Mesothelial cell of epicardium (in vitro differentiated cells): ENCODE measurements at regions not wholly inside any gene's neighbourhood (a gene's known extent, or its start where the extent isn't known, plus 50 kb on each side); places are given as distances from the start of the nearest gene placed in this dataset.

Source experiments
- DNase-seq, 2 experiments: peaks; one replicate each; pipeline ENCODE4 v3.0.0; 2021; ENCODE audit warnings: low spot score in 2 of 2; ENCODE audit not compliant: unreplicated experiment in 2 of 2
- H3K27ac Mint-ChIP-seq: 2 replicates; pipeline ENCODE4 v1.8.0; 2021; ENCODE audit warnings: mixed read lengths
- H3K27me3 Mint-ChIP-seq: 2 replicates; pipeline ENCODE4 v1.8.0; 2021; ENCODE audit warnings: low read depth, mixed read lengths
- H3K36me3 Mint-ChIP-seq: 2 replicates; pipeline ENCODE4 v1.8.0; 2021; ENCODE audit warnings: mixed read lengths
- H3K4me1 Mint-ChIP-seq: 2 replicates; pipeline ENCODE4 v1.8.0; 2021; ENCODE audit warnings: mixed read lengths
- H3K4me3 Mint-ChIP-seq: 2 replicates; pipeline ENCODE4 v1.8.0; 2021; ENCODE audit warnings: mild to moderate bottlenecking, moderate library complexity, mixed read lengths
- H3K9me3 Mint-ChIP-seq: 2 replicates; pipeline ENCODE4 v1.8.0; 2021; ENCODE audit warnings: mixed read lengths
- TF ChIP-seq, protein P1 (sequence below): fragments of 200-600 bp; sonication (generic); IDR thresholded peaks from one replicate; pipeline ENCODE4 v1.5.0; 2021; ENCODE audit warnings: antibody characterized with exemption; ENCODE audit not compliant: unreplicated experiment

DNA sequence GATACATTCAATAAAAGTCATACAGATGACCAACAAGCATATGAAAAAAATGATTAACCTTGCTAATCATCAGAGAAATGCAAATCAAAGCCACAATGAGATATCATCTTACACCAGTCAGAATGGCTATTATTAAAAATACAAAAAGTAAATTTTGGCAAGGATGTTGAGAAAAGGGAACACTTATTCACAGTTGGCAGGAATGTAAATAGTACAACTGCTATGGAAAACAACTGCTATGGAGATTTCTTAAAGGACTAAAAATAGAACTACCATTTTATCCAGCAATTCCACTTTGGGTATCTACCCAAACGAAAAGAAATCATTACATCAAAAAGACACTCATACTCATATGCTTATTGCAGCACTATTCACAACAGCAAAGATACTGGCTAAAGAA lies 1121.8 kb downstream of the TBL1XR1 start:
- Mint-ChIP-seq H3K36me3 (no peaks in the 10 kb centered on the region), H3K4me3 (no peak overlapping the region), H3K4me1 (peaks cover 4% of the 10 kb centered on the region), H3K27ac (no peak overlapping the region), H3K27me3 (no peaks in the 10 kb centered on the region), H3K9me3 (peaks cover 28% of the 10 kb centered on the region)
- no peak for DNase-seq
- TF ChIP-seq, protein P1, sequence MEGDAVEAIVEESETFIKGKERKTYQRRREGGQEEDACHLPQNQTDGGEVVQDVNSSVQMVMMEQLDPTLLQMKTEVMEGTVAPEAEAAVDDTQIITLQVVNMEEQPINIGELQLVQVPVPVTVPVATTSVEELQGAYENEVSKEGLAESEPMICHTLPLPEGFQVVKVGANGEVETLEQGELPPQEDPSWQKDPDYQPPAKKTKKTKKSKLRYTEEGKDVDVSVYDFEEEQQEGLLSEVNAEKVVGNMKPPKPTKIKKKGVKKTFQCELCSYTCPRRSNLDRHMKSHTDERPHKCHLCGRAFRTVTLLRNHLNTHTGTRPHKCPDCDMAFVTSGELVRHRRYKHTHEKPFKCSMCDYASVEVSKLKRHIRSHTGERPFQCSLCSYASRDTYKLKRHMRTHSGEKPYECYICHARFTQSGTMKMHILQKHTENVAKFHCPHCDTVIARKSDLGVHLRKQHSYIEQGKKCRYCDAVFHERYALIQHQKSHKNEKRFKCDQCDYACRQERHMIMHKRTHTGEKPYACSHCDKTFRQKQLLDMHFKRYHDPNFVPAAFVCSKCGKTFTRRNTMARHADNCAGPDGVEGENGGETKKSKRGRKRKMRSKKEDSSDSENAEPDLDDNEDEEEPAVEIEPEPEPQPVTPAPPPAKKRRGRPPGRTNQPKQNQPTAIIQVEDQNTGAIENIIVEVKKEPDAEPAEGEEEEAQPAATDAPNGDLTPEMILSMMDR: no peak

DNA sequence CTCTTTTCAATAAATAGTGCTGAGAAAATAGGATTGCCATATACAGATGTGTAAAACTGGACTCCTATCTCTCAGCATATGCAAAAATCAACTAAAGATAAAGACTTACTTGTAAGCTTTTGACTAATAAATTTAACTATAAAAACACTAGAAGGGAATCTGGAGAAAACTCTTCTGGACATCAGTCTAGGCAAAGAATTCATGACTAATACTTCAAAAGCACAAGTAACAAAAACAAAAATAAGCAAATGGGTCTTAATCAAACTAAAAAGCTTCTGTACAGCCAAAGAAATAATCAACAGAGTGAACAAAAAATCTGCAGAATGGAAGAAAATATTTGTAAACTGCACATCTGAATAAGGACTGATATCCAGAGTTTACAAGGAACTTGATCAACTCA lies 1122.2 kb downstream of the TBL1XR1 start:
- Mint-ChIP-seq H3K4me3 (no peak overlapping the region), H3K27me3 (no peaks in the 10 kb centered on the region), H3K36me3 (no peaks in the 10 kb centered on the region), H3K9me3 (peaks cover 28% of the 10 kb centered on the region), H3K27ac (no peak overlapping the region), H3K4me1 (peaks cover 6% of the 10 kb centered on the region)
- DNase-seq: no peak
- TF ChIP-seq, protein P1: no peak

DNA sequence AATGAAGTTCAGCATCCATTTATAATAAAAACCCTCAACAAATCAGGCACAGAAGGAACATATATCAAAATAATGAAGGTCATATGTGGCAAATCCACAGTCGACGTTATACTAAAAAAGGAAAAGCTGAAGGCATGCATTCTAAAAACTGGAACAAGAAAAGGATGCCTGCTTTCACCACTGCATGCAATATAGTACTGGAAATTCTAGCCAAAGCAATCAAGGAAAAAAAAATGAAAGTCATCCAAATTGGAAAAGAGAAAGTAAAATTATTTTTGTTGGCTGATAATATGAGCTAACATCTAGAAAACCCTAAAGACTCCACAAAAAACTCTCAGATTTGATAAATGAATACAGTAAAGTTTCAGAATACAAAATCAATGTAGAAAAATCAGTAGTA lies 1123.2 kb downstream of the TBL1XR1 start:
- Mint-ChIP-seq H3K4me3 (no peak overlapping the region), H3K27me3 (no peaks in the 10 kb centered on the region), H3K27ac (no peak overlapping the region), H3K36me3 (no peaks in the 10 kb centered on the region), H3K9me3 (peaks cover 28% of the 10 kb centered on the region), H3K4me1 (peaks cover 8% of the 10 kb centered on the region)
- DNase-seq: no peak
- TF ChIP-seq, protein P1: no peak

DNA sequence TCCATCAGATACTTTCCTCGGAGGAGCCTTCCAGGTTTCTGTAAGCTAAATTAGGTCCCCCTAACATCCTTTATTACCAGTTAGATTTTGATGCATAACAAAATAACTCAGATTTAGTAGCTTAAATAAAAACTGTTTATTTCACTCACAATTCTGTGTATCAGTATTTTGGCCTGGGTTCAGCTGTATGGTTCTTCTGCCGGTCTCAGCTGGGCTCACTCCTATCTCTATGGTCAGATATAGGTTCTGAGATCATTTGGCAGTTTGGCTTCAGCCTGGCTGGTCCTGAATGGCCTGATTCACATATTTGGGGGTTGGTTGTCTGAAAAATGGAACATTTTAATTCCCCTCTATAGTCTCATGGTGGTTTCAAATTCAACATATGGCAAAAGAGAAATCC lies 1125.3 kb downstream of the TBL1XR1 start:
- Mint-ChIP-seq H3K27me3 (no peaks in the 10 kb centered on the region), H3K27ac (no peak overlapping the region), H3K4me1 (peaks cover 4% of the 10 kb centered on the region), H3K36me3 (no peaks in the 10 kb centered on the region), H3K9me3 (peaks cover 21% of the 10 kb centered on the region), H3K4me3 (no peak overlapping the region)
- no peak for DNase-seq
- TF ChIP-seq, protein P1: no peak

DNA sequence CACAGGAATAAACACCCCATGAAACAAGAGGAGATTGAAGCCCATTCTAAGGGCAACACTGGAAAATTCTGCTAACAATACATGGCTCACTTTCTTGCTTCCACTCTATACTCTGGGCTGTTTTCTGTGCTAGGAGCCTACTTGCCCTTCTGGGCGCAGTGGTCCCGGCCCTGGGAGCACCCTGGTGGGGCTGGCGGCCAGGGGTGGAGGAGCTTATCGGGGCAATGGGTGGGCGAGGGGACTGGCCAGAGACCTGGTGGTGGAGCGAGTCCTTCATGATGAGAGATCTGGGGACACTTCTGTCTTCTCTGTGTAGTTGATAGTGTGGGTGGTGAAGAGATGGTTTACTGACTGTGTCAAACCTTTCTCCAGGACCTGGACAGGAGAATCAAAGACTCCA lies 1128.5 kb downstream of the TBL1XR1 start:
- no peaks in the 10 kb centered on the region for H3K36me3 Mint-ChIP-seq
- DNase-seq: no peak
- H3K4me1 Mint-ChIP-seq: peaks cover 4% of the 10 kb centered on the region
- peaks cover 11% of the 10 kb centered on the region for H3K9me3 Mint-ChIP-seq
- TF ChIP-seq, protein P1: no peak
- H3K4me3 Mint-ChIP-seq: no peak overlapping the region
- no peak overlapping the region for H3K27ac Mint-ChIP-seq
- no peaks in the 10 kb centered on the region for H3K27me3 Mint-ChIP-seq

DNA sequence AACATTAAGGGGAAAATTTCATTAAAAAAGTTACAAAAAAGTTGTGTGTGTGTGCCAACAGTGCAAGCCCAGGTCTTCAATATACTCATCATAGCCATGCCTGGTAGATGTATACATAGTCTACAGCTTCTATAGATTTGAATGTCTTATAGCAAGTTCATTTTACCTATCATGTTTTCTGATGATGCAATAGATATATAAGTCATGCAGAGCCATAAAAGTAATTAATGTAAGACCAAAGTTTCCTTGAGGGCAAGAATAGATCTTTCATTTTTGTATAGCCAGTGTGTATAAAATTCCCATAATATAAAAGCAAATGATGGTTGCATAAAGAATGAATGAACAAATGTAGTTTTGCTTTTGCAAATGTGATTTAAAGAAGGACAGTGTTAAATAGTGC lies 1138.4 kb downstream of the TBL1XR1 start:
- H3K27me3 Mint-ChIP-seq: no peaks in the 10 kb centered on the region
- no peaks in the 10 kb centered on the region for H3K4me1 Mint-ChIP-seq
- H3K9me3 Mint-ChIP-seq: no peaks in the 10 kb centered on the region
- H3K27ac Mint-ChIP-seq: no peak overlapping the region
- TF ChIP-seq, protein P1: no peak
- DNase-seq: no peak
- no peak overlapping the region for H3K4me3 Mint-ChIP-seq
- H3K36me3 Mint-ChIP-seq: no peaks in the 10 kb centered on the region
